NCI-H2107 (cell line): ENCODE measurements at regions not wholly inside any gene's neighbourhood (a gene's known extent, or its start where the extent isn't known, plus 50 kb on each side); places are given as distances from the start of the nearest gene placed in this dataset.
A peak's percentile ranks its signal among the peaks of the same experiment; 100 is the strongest.

Source experiments
- DNase-seq: peaks from one replicate; lab custom pipeline; 2025; lab: John Stamatoyannopoulos, UW

DNA sequence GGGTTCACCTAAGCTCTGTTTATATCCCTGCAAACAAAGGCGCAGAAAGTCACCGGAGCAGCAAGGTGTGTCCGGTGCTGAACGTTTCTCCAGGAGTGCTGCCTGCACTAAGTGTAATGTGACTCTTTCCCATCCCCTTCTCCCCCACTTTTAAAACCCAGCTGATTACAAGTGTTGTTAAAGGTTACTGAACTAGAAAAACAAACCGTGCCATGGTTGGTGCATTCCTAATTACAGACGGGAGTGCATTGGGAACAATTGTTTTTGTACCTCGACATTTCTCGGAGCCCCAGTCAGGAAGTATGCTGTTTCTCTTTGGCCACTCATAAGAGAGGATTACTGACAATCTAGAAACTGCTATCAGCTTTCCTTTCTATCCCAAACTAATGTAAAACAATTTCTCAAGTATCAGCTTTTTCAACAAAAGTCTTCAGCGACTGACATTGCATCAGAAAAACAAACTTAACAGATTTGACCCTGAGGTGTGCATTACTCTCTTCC is 441.0 kb upstream of the SALL1 start:
- DNase-seq = peak; percentile 85

- no peak for DNase-seq
Measured at GRCh38 chr16:51591480-51591879, 440.4 kb upstream of the SALL1 start.

- no peak for DNase-seq
Measured at GRCh38 chr16:51579652-51580360, 428.7 kb upstream of the SALL1 start.

- no peak for DNase-seq
Measured at GRCh38 chr16:51577621-51578303, 426.7 kb upstream of the SALL1 start.

DNA sequence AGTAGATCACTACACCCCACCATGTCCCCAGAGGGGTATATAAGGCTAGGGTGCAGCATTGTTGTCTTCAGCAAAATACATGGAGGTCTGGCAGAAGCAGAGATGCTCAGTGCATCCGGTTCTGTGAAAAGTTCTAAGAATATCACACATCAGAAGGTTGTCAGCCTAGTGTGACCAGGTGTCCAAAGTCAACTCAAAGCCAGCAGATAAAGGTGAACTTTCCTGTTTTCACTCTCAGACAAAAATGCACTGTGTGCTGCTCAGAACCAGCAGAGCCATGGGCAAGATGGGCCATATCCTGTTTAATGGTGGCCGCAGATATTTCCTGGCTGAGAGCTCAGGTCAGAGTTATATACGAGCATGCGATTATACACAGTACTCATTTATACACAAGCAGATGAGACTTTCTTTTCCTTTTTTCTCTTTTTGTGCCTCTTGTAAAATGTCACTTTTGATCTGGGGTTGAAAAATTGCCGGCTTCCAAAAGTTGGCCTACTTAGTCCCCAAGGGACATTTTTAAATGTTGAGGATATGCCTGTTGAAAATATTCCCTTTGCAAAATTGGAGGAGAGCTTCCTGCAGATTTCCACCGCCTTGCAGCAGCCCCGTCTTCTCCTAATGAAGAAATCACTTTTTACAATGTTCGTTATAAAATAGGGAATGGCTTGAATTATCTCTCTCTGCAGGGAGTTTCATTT is 425.6 kb upstream of the SALL1 start:
- no peak for DNase-seq

- no peak for DNase-seq
Measured at GRCh38 chr16:51573191-51573590, 422.1 kb upstream of the SALL1 start.

GRCh38 chr16:51569203-51569931 is 418.3 kb upstream of the SALL1 start:
- no peak for DNase-seq

- no peak for DNase-seq
Measured at GRCh38 chr16:51567911-51568310, 416.8 kb upstream of the SALL1 start.

GRCh38 chr16:51565184-51565583 is 414.1 kb upstream of the SALL1 start:
- DNase-seq = no peak

- no peak for DNase-seq
Measured at GRCh38 chr16:51562891-51563290, 411.8 kb upstream of the SALL1 start.

DNA sequence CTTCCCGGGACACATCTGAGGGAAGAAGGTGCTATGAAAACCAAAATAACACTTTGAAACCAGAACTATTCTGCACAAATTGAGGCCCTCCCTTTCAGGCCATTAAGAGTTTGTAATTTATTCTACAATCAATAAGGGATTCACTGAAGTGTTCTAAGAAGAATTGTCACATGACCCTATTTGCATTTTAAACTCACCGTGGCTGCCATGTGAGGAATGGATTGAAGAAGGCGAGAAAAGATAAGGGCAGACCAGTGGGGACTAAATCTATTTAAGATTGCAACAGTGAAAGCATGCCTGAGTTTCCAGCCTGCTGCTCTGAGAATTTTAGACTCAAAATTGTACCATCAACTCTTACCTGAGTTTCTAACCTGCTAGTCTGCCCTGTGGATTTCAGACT is 408.8 kb upstream of the SALL1 start:
- no peak for DNase-seq

DNA sequence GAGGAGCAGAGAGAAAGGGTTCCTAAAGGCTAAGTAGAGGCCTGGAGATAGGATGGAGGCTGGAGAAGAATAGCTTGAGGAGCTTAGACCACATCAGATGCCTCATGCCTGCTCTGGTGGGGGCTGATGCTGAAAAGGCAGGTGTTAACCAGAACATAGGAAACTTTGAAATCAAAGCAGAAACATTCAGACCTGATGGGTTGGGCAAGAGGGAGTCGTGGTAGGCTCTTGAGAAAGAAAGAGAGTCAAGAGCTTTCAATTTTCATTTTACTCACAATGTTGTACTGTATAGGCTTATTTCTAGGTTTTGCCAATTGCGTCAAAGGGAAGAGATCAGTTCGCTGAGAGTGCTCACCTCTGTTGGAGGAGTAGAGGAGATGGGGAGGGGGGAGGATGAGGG is 406.6 kb upstream of the SALL1 start:
- no peak for DNase-seq

DNA sequence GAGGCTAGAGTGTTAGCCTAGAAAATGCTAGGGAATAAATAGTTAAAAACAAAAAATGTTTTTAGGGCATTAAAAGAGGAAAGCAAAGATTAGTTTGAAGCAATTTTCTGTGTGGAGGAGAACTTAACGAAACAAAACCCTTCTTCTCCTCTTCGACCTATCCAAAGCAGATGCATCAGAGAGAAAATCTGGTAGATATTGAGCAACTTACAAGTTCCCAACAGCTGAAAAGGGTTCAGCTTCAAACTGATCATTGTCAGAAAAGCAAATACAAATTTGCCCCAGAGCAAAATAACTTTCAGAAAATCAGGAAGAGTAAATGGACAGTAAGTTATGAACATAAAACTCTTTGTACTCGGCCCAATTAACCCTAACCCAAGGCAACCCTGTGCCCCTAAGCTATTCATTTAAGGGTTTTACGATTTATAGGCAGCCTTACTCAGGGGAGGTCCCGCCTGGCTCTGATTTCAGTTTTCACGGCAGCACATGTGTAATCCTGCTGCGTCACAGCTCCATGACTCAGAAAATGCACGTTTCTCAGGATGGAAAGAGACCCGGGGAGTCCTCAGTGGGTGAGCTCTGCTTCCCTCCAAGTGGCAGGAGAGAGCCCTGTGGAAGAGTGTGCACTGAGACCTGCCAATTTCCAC is 405.7 kb upstream of the SALL1 start:
- DNase-seq = no peak

DNA sequence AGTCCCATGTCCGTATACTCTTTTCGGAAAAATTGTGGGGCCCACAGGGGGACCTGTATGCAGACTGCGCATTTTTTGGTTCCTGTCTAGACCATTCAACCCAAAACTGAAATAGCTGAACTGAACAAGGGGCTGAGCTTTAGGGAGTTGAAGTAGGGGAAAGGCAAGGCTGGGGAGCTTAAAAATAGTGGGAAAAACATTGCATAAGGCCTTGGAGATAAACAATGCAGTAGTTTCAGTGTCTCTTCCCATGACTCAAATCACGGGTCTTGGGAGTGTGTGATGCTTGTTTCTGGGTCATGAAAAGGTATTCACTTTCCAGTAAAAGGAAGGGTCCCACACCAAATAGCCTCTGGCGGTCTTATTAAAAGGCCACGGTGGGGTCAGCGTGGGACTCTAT is 402.8 kb upstream of the SALL1 start:
- no peak for DNase-seq

GRCh38 chr16:51553314-51553713 is 402.2 kb upstream of the SALL1 start:
- no peak for DNase-seq

GRCh38 chr16:51550800-51551347 is 399.8 kb upstream of the SALL1 start:
- DNase-seq = no peak

- DNase-seq = no peak
Measured at GRCh38 chr16:51549836-51550235, 398.8 kb upstream of the SALL1 start.

- no peak for DNase-seq
Measured at GRCh38 chr16:51545951-51546350, 394.9 kb upstream of the SALL1 start.

DNA sequence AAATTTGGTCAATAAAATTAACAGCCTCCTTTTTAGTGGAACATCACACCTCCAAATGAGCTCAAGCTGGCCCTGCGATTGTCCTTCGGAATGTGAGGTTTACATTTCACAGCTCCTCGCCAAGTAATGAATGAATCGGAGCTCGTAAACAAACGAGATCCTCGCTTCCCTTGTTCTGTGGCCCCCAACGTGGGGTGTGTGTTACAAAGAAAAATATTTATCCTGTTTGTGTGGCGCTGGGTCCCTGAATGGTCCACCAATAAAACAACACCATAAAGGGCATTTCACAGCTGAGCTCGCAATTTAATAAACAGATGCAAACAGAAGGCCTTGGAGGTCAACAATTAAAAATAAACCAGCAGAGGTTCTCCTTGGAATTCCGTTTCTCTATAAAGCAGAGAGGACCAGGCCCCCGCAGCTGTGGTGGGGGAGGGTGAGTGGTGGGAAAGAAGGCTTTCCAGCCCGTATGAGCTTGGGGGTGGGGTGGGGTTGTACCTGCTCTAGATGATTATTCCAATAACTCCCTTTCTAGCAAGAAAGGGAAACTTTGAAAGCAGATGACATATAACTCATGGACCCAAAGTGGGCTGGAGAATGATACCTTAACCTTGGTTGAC is 393.9 kb upstream of the SALL1 start:
- DNase-seq = no peak

GRCh38 chr16:51543971-51544370 is 392.9 kb upstream of the SALL1 start:
- no peak for DNase-seq
